ENCODE measurements at regions not wholly inside any gene's neighbourhood (a gene's known extent, or its start where the extent isn't known, plus 50 kb on each side); places are given as distances from the start of the nearest gene placed in this dataset.
"Not testable (repeated sequence)": the region's sequence is repeated elsewhere in the genome, so short reads cannot be mapped to it uniquely, and the experiment has no call there.

GRCh38 chr22:11026541-11026940 is 4501.5 kb upstream of the OR11H1 start:
- not testable (repeated sequence) for TF ChIP-seq POLR2A, POLR2AphosphoS5, EP300, CTCF (IDR thresholded peaks at IDR 0.05)
